ENCODE measurements at regions not wholly inside any gene's neighbourhood (a gene's known extent, or its start where the extent isn't known, plus 50 kb on each side); places are given as distances from the start of the nearest gene placed in this dataset.
A peak's percentile ranks its signal among the peaks of the same experiment; 100 is the strongest.

DNA sequence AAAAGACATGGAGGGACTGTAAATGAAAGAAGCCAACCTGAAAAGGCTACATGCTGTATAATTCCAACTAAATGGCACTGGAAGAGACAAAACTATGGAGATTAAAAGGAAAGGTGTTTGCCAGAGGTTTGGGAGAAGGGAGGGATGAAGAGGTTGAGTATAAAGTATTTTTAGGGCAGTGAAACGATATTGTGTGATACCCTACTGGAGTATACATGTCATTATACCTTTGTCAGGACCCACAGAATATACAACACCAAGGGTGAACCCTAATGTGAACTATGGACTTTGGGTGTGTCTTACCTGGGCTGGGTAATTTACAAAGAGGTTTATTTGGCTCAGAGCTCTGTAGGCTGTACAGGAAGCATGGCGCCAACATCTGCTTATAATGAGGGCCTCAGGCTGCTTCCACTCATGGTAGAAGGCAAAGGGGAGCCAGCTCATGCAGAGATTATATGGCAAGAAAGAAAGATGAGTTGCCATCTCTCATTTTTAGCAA is 73.4 kb downstream of the CD2 start:
- no peak for DNase-seq (ENCODE audit: low read depth, low spot score)
- no peak overlapping the region for H3K9ac ChIP-seq (ENCODE audit: insufficient read length, low read depth)
- no peaks in the 10 kb centered on the region for H3K27me3 ChIP-seq (ENCODE audit: insufficient read depth, insufficient read length)
- TF ChIP-seq ZNF274 (IDR thresholded peaks at IDR 0.05; ENCODE audit: low read depth, low read length) (no peak), YY1 (IDR thresholded peaks at IDR 0.05; ENCODE audit: insufficient read depth, insufficient read length) (no peak), SUZ12 (IDR thresholded peaks at IDR 0.05; ENCODE audit: extremely low read depth, insufficient read depth, insufficient read length) (no peak)
- no peaks in the 10 kb centered on the region for H3K36me3 ChIP-seq (ENCODE audit: insufficient read depth, insufficient read length, low read length)
- peaks cover 9% of the 10 kb centered on the region for H3K4me1 ChIP-seq (ENCODE audit: insufficient read depth, insufficient read length)
- no peaks in the 10 kb centered on the region for H3K9me3 ChIP-seq (ENCODE audit: insufficient read depth, low read length)
- no peak overlapping the region for H3K4me3 ChIP-seq (ENCODE audit: insufficient read length, low read depth)

- Histone ChIP-seq H3K4me3 (ENCODE audit: insufficient read length, low read depth) (no peak overlapping the region), H3K9me3 (ENCODE audit: insufficient read depth, low read length) (peaks cover 16% of the 10 kb centered on the region; the same call in 1 of the 2 replicates), H3K4me1 (ENCODE audit: insufficient read depth, insufficient read length) (peaks cover 5% of the 10 kb centered on the region), H3K9ac (ENCODE audit: insufficient read length, low read depth) (no peak overlapping the region), H3K27me3 (ENCODE audit: insufficient read depth, insufficient read length) (no peaks in the 10 kb centered on the region), H3K36me3 (ENCODE audit: insufficient read depth, insufficient read length, low read length) (no peaks in the 10 kb centered on the region)
- peak; percentile 83 for DNase-seq (ENCODE audit: low read depth, low spot score)
- TF ChIP-seq ZNF274 (IDR thresholded peaks at IDR 0.05; ENCODE audit: low read depth, low read length) = no peak
- no peak for TF ChIP-seq YY1 (IDR thresholded peaks at IDR 0.05; ENCODE audit: insufficient read depth, insufficient read length)
- no peak for TF ChIP-seq SUZ12 (IDR thresholded peaks at IDR 0.05; ENCODE audit: extremely low read depth, insufficient read depth, insufficient read length)
Observed at GRCh38 chr1:116832308-116832931, 77.3 kb upstream of the PTGFRN start.

DNA sequence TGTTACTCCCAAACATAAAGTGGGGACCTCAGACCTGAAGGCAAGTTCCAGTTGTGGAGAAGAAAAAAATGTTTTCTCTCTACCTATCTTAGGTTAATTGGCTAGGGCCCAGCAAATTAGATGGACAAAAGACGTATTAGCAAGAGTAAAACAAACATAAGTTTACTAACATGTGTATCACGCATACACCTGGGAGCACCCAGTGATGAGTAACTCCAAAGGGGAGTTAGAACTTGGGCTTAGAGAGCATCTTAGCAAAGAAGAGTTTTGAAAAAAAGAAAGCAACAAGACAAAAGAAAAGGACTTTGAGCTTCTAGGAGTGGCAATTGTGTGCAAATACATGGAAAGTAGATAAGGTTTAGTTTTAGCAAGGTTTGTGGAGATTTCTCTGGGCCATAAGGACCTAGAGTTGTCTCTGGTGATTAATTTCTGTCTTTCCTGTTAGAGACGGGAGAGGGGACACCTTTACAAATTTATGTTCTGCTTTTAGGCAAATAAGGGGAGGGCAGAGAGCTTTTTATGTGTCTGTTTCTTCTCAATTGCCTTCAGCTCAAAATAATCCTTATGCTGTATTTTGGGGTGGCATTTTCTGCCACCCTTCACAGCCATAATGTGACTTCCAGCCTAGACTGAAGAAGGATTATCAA is 76.7 kb upstream of the PTGFRN start:
- Histone ChIP-seq H3K4me3 (ENCODE audit: insufficient read length, low read depth) (no peak overlapping the region), H3K36me3 (ENCODE audit: insufficient read depth, insufficient read length, low read length) (no peaks in the 10 kb centered on the region), H3K27me3 (ENCODE audit: insufficient read depth, insufficient read length) (no peaks in the 10 kb centered on the region), H3K9ac (ENCODE audit: insufficient read length, low read depth) (no peak overlapping the region), H3K4me1 (ENCODE audit: insufficient read depth, insufficient read length) (peaks cover 5% of the 10 kb centered on the region), H3K9me3 (ENCODE audit: insufficient read depth, low read length) (peaks cover 22% of the 10 kb centered on the region; the same call in 1 of the 2 replicates)
- TF ChIP-seq YY1 (IDR thresholded peaks at IDR 0.05; ENCODE audit: insufficient read depth, insufficient read length) (no peak), SUZ12 (IDR thresholded peaks at IDR 0.05; ENCODE audit: extremely low read depth, insufficient read depth, insufficient read length) (no peak), ZNF274 (IDR thresholded peaks at IDR 0.05; ENCODE audit: low read depth, low read length) (no peak)
- no peak for DNase-seq (ENCODE audit: low read depth, low spot score)

DNA sequence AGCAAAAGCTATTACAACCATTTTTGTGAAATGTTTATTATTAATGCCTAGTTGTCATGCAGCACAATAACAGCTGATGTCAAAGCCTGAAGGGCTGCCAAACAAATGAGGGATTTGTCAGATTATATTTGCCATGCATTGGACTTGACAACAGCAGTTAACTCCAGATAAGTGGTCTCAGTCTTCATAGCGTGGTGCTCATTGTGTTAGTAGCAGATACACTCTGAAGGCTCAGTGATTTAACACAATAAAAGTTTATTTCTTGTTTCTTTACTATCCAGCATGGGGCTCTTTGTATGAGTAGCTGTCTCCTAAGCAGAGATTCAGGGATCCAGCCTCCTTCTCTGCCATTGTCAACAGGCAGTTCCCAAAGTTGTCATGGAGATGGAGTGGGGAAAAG is 76.0 kb upstream of the PTGFRN start:
- H3K27me3 ChIP-seq (ENCODE audit: insufficient read depth, insufficient read length) = no peaks in the 10 kb centered on the region
- H3K9ac ChIP-seq (ENCODE audit: insufficient read length, low read depth) = no peak overlapping the region
- H3K9me3 ChIP-seq (ENCODE audit: insufficient read depth, low read length) = peaks cover 25% of the 10 kb centered on the region; the same call in 1 of the 2 replicates
- no peak for DNase-seq (ENCODE audit: low read depth, low spot score)
- TF ChIP-seq YY1 (IDR thresholded peaks at IDR 0.05; ENCODE audit: insufficient read depth, insufficient read length) (no peak), ZNF274 (IDR thresholded peaks at IDR 0.05; ENCODE audit: low read depth, low read length) (no peak), SUZ12 (IDR thresholded peaks at IDR 0.05; ENCODE audit: extremely low read depth, insufficient read depth, insufficient read length) (no peak)
- peaks cover 5% of the 10 kb centered on the region for H3K4me1 ChIP-seq (ENCODE audit: insufficient read depth, insufficient read length)
- H3K4me3 ChIP-seq (ENCODE audit: insufficient read length, low read depth) = no peak overlapping the region
- no peaks in the 10 kb centered on the region for H3K36me3 ChIP-seq (ENCODE audit: insufficient read depth, insufficient read length, low read length)

DNA sequence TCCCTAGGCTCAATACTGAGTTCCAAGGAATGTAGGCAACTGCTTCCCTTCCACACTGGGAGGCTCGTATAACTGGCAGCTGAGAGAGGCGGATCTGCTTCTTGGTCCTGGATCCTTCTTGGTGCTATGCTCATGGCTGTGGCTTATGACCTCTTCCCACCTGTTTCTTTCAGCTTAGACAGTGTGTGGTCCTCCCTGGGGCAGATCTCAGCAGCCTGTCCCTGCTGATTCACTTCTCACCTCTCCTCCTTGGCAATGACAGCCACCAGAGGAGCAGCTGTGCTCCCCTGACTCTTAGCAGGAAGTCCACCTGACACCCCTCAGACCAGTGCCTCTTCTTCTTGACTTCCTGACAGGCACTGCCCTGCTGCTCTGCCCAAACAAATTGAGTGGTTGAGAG is 75.1 kb upstream of the PTGFRN start:
- TF ChIP-seq SUZ12 (IDR thresholded peaks at IDR 0.05; ENCODE audit: extremely low read depth, insufficient read depth, insufficient read length) (no peak), YY1 (IDR thresholded peaks at IDR 0.05; ENCODE audit: insufficient read depth, insufficient read length) (no peak), ZNF274 (IDR thresholded peaks at IDR 0.05; ENCODE audit: low read depth, low read length) (no peak)
- no peaks in the 10 kb centered on the region for H3K27me3 ChIP-seq (ENCODE audit: insufficient read depth, insufficient read length)

DNA sequence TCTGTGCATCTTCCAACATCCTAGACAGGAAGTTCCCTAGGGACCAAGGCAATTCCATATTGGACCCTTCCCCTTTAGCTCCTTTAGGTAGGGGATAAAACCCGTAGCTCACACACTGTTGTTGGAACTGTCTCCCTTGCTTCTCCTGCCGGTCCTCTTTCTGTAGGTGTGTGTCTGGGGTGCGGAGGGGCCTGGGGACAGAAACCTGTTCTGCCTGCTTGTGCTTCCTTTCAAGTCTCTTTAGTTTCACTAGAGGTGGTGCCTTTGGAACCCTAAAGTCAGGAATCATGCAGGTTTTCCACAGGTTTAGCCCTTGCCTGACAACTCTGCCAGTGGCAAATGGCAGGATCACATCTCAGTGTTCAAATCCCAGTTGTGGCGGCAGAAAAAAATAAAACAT is 74.6 kb upstream of the PTGFRN start:
- no peaks in the 10 kb centered on the region for H3K27me3 ChIP-seq (ENCODE audit: insufficient read depth, insufficient read length)
- TF ChIP-seq SUZ12 (IDR thresholded peaks at IDR 0.05; ENCODE audit: extremely low read depth, insufficient read depth, insufficient read length) (no peak), YY1 (IDR thresholded peaks at IDR 0.05; ENCODE audit: insufficient read depth, insufficient read length) (no peak), ZNF274 (IDR thresholded peaks at IDR 0.05; ENCODE audit: low read depth, low read length) (no peak)
- no peak overlapping the region for H3K9ac ChIP-seq (ENCODE audit: insufficient read length, low read depth)
- H3K4me3 ChIP-seq (ENCODE audit: insufficient read length, low read depth) = no peak overlapping the region
- DNase-seq (ENCODE audit: low read depth, low spot score) = no peak
- H3K4me1 ChIP-seq (ENCODE audit: insufficient read depth, insufficient read length) = peaks cover 5% of the 10 kb centered on the region
- H3K36me3 ChIP-seq (ENCODE audit: insufficient read depth, insufficient read length, low read length) = no peaks in the 10 kb centered on the region
- peaks cover 29% of the 10 kb centered on the region; the same call in 1 of the 2 replicates for H3K9me3 ChIP-seq (ENCODE audit: insufficient read depth, low read length)

More for the DNA sequence above, 75.1 kb upstream of the PTGFRN start:
- H3K4me1 ChIP-seq (ENCODE audit: insufficient read depth, insufficient read length) = peaks cover 5% of the 10 kb centered on the region
- H3K36me3 ChIP-seq (ENCODE audit: insufficient read depth, insufficient read length, low read length) = no peaks in the 10 kb centered on the region
- no peak overlapping the region for H3K4me3 ChIP-seq (ENCODE audit: insufficient read length, low read depth)
- DNase-seq (ENCODE audit: low read depth, low spot score) = no peak
- H3K9ac ChIP-seq (ENCODE audit: insufficient read length, low read depth) = no peak overlapping the region
- peaks cover 29% of the 10 kb centered on the region; the same call in 1 of the 2 replicates for H3K9me3 ChIP-seq (ENCODE audit: insufficient read depth, low read length)

DNA sequence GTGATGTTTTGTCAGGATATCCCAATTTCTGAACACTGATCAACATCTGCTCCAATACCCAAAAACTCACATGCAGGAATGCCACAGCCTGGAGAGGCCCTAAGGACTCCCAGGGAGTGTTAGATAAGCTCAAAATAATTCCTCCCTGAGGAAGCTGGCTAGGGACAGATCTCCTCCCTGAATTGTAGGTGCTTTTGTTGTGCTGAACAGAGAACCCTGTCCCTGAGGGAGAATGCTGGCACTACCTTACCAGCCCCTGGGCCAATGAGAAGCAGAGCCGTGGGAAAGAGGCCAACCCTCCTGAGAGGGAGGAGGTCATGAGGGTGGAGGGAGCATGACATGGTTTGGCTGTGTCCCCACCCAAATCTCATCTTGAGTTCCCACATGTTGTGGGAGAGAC is 73.6 kb upstream of the PTGFRN start:
- no peak for DNase-seq (ENCODE audit: low read depth, low spot score)
- no peaks in the 10 kb centered on the region for H3K36me3 ChIP-seq (ENCODE audit: insufficient read depth, insufficient read length, low read length)
- H3K9ac ChIP-seq (ENCODE audit: insufficient read length, low read depth) = no peak overlapping the region
- no peaks in the 10 kb centered on the region for H3K27me3 ChIP-seq (ENCODE audit: insufficient read depth, insufficient read length)
- peaks cover 29% of the 10 kb centered on the region; the same call in 1 of the 2 replicates for H3K9me3 ChIP-seq (ENCODE audit: insufficient read depth, low read length)
- peaks cover 5% of the 10 kb centered on the region for H3K4me1 ChIP-seq (ENCODE audit: insufficient read depth, insufficient read length)
- TF ChIP-seq YY1 (IDR thresholded peaks at IDR 0.05; ENCODE audit: insufficient read depth, insufficient read length) (no peak), SUZ12 (IDR thresholded peaks at IDR 0.05; ENCODE audit: extremely low read depth, insufficient read depth, insufficient read length) (no peak), ZNF274 (IDR thresholded peaks at IDR 0.05; ENCODE audit: low read depth, low read length) (no peak)
- no peak overlapping the region for H3K4me3 ChIP-seq (ENCODE audit: insufficient read length, low read depth)
